ENCODE measurements at regions not wholly inside any gene's neighbourhood (a gene's known extent, or its start where the extent isn't known, plus 50 kb on each side); places are given as distances from the start of the nearest gene placed in this dataset.

DNA sequence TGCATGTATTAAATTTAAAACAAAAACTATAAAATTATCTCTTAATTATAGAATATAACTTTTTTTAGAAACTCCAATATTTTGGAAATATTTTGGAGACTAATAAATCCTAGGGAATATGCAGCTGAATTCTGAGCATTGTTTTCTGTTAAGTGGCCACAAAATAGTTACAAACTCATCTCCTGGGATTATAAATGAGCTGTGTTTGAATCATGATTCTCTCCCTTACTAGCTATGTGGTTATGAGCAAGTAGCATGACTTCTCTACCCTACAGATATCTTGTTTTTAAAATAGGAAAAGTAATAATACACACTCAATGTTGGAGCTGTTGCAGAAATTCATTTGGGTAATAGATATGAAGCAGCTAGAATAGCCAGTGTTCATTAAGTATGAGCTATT lies 137.9 kb upstream of the ITGA4 start:
- no peaks in the 10 kb centered on the region for H3K36me3 ChIP-seq
- no peak for DNase-seq
- H3K9me3 ChIP-seq: no peaks in the 10 kb centered on the region

DNA sequence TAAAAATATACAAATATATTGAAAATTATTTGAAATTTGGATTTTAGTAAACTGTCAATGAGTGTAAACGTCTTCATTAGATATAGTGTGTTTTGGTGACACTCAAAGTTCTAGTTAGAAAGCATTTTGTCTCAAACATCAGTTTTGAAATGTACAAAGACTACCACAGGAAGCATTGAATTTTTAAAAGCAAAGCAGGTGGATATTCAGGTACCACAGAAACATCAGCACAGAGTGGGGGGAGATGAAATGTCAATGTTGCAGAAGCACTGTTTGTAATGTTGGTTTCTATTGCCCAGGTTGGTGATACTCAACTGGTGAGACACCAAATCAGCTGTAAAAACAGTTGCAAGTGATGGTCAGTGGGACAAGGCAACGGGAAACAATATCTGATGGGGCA lies 136.5 kb upstream of the ITGA4 start:
- Histone ChIP-seq H3K27me3 (no peaks in the 10 kb centered on the region), H3K36me3 (no peaks in the 10 kb centered on the region), H3K4me3 (no peak overlapping the region), H3K9me3 (no peaks in the 10 kb centered on the region)
- DNase-seq: no peak

More for the DNA sequence above, 137.9 kb upstream of the ITGA4 start:
- no peak overlapping the region for H3K4me3 ChIP-seq
- H3K27me3 ChIP-seq: no peaks in the 10 kb centered on the region

DNA sequence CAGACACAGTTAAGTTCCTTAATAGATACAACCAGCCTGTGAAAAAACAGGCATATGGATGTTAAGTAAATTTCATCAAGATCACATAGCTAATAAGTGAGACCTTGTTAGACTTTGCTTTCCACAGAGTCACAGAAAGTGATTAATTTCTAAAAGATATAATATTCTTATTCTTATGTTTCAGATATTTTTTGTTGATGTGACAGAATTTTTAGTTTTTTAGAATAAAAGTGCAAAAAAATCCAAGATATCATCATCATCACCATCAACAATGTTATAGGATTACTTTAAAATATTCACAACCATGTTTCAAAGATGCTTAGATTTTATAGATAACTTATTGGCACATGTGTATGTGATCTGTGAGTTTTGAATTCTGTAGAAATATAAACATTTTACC lies 132.3 kb upstream of the ITGA4 start:
- H3K9me3 ChIP-seq: 0 out of 2 replicates have a peak, but pooled peaks cover 2% of the 10 kb centered on the region
- H3K4me3 ChIP-seq: no peak overlapping the region
- no peaks in the 10 kb centered on the region for H3K36me3 ChIP-seq
- no peaks in the 10 kb centered on the region for H3K27me3 ChIP-seq
- DNase-seq: no peak

DNA sequence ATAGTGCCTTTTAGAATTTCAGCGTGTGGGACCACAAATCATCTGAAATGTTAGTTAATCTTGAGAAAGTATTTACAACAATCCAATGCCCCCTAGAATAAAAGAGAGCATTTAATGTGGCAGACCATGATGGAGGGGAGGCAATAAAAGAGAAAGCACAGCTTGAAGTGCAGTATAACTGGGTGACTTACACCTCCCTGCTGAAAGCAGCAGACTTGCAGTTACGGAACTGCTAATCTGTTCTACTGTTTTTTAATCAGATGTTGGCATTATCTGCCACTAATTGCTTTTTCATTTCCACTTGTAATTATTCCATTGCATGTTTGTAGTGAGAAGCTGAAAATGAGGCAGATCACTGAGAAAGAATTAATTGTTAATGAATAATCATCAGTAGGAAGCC lies 130.5 kb upstream of the ITGA4 start:
- Histone ChIP-seq H3K36me3 (no peaks in the 10 kb centered on the region), H3K4me3 (no peak overlapping the region), H3K27me3 (no peaks in the 10 kb centered on the region), H3K9me3 (0 out of 2 replicates have a peak, but pooled peaks cover 2% of the 10 kb centered on the region)
- DNase-seq: no peak

DNA sequence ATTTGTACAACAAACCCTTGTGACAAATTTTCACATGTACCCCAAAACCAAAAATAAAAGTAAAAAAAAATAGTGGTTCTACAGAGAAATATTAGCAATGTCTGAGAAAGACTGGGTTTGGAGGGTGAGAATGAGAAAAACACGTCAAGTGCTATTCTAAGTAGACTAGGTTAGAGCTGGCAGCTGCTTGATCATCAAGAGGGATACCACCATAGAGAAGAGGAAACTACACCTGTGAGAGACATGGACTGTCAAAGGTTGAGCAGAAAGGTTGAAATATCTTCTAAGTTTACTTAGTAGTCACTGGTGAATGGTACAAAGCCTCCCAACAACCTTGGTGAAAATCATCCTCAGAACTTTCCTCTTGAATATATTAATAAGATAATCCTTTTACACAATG lies 126.9 kb upstream of the ITGA4 start:
- Histone ChIP-seq H3K9me3 (0 out of 2 replicates have a peak, but pooled peaks cover 2% of the 10 kb centered on the region), H3K27me3 (no peaks in the 10 kb centered on the region), H3K36me3 (no peaks in the 10 kb centered on the region), H3K4me3 (no peak overlapping the region)
- DNase-seq: no peak

DNA sequence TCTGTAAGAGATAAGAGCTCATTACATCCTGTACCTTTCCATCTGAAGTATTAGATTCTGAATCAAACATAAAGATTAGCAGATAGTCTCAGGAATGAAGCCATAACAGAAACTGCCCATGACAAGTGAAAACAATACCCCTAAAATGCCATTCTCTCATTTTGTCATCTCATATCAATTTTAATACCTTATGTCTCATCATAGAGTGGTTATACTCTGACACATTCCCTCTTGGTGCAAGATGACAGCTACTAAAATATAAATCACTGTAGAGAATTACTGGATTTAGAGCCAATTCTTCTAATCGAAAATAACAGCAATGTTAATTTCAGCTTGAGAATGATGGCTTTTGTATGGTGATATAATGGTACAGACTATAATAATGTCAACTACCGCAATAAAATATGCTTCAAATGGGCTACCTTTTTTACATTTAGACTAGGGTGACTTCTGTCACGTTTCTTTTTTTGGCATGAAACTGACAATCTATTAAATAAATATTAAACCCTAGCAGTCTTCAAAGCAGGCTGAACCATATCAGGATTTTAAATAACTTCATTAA lies 125.1 kb upstream of the ITGA4 start:
- Histone ChIP-seq H3K4me3 (no peak overlapping the region), H3K9me3 (0 out of 2 replicates have a peak, but pooled peaks cover 2% of the 10 kb centered on the region), H3K27me3 (no peaks in the 10 kb centered on the region), H3K36me3 (no peaks in the 10 kb centered on the region)
- no peak for DNase-seq

DNA sequence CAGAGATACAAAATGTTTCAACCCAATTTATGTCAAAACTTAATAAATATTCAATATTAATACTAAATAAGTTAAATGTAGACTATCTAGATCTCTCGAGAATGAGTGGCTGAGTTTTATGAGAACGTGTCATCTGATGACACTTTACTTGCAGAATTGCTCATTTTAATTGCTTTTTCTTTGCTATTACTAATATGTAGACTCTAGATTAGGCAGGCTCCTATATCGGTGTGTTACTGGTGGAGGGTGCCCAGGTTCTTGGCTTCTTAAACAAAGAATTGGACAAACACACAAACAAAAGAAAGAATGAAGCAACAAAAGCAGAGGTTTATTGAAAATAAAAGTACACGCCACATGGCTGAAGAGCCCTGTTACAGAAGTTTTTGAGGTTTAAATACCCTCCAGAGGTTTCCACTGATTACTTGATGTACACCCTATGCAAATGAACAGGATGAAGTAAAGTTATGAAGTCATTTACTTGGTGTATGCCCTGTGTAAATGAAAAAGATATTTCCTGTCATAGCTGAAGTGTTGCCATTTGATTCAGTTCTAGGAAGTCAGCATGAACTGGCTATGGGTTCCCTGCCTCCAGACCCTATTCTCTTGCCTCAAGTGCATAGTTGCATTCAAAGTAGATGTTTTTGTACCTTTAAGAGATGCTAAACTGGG lies 122.9 kb upstream of the ITGA4 start:
- H3K27me3 ChIP-seq: no peaks in the 10 kb centered on the region
- H3K36me3 ChIP-seq: no peaks in the 10 kb centered on the region
- H3K9me3 ChIP-seq: 0 out of 2 replicates have a peak, but pooled peaks cover 2% of the 10 kb centered on the region
- no peak overlapping the region for H3K4me3 ChIP-seq
- no peak for DNase-seq

DNA sequence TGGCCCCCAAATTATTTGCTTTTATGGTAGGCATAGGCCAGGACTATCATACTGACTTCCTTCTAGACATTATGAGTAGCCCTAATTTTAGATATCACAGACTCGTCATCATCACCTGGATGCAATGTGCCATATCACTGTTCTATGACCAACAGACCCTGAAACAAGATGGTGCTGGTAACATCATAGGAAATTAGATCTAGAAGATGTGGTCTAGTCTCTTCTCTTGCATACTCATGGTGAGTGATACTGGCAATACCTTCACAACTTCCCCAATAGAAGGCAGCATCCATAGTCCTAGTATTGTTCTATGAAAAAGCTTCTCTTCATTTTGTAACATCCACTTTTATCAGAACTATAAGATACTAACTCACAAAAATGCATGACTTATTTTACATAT lies 116.3 kb upstream of the ITGA4 start:
- DNase-seq: no peak
- no peak overlapping the region for H3K4me3 ChIP-seq

DNA sequence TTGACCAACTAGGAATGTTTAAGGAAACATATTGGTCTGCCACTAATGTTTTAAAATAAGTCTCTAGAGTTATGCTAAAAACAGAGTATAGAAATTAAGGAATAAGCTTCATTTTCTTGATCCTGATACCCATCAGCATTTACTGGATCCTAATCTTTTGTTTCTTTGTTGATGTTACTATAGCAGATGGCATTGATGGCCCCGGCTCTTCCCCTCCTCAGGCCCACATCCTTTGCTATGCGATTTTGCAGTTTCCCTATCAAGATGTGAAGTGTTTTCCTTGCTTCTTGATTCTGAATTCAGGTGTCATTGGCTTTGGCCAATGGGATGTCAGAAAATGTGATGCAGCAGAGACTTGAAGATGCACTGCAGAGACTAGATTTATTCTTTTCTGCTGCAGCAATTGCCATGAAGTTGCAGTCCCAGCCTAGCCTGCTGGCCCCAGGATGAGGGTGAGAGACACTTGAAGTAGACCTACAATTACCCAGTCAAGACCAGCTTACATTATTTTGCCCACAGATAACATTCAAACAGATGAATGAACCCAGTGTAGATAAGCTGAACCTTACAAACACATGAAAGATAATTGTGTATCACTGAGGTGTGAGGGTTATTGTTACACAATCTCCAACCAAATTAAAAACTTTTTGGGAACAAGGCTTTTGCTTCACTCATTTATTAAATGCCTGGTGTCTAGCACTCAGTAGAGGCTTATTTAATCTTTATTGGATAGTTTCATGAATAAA lies 115.2 kb upstream of the ITGA4 start:
- H3K27me3 ChIP-seq: no peaks in the 10 kb centered on the region
- H3K36me3 ChIP-seq: no peaks in the 10 kb centered on the region
- H3K4me3 ChIP-seq: no peak overlapping the region
- H3K9me3 ChIP-seq: no peaks in the 10 kb centered on the region
- DNase-seq: no peak

More for the DNA sequence above, 116.3 kb upstream of the ITGA4 start:
- Histone ChIP-seq H3K9me3 (no peaks in the 10 kb centered on the region), H3K36me3 (no peaks in the 10 kb centered on the region), H3K27me3 (no peaks in the 10 kb centered on the region)

DNA sequence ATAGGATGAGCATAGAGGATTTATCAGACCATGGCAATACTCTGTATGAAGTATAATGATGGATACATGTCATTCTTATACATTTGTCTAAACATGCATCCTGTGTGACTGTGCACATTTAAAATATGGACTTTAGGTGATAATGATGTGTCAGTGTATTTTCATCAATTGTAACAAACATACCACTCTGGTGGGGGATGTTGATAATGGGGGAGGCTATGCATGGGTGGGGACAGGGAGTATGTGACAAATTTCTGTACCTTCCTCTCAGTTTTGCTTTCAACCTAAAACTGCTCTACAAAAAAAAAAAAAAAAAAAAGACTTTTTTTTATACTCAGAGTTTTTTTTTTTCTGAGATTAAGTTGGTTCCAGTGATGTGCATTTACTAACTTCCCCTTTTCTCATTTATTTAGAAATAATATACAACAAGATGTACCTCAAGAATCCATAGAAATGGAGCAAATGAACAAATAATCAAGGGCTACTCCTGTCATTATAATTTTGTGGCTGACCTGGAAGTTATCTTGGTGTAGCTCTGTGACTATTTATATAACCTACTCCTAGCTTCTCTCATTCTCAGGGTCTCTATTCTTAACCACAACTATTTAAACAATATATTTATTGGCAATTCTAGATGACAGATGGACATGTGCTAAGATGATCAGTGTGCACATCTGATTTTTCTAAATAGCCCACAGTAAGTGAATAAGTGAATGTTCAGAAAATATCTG lies 108.9 kb upstream of the ITGA4 start:
- no peaks in the 10 kb centered on the region for H3K27me3 ChIP-seq
- no peaks in the 10 kb centered on the region for H3K9me3 ChIP-seq
- no peaks in the 10 kb centered on the region for H3K36me3 ChIP-seq
- H3K4me3 ChIP-seq: no peak overlapping the region
- no peak for DNase-seq

DNA sequence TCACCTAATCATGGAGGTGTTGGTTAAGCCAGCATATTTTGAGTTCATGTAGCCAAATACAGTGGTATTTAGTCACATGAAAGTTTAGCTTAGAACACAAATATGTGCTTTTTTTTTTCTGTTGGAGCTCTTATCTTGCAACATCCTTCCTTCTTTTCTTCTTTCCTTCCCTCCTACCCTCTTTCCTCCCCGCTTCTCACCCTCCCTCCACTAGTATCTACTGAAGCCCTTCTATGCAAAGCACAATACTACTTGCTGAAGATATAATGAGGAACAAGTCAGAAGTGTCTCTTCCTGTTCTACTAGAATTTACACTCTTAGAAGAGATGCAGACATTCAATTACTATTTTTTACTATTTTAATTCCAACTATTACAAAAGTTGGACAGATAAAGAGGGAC lies 105.0 kb upstream of the ITGA4 start:
- Histone ChIP-seq H3K4me3 (no peak overlapping the region), H3K36me3 (no peaks in the 10 kb centered on the region), H3K9me3 (no peaks in the 10 kb centered on the region), H3K27me3 (no peaks in the 10 kb centered on the region)
- no peak for DNase-seq

DNA sequence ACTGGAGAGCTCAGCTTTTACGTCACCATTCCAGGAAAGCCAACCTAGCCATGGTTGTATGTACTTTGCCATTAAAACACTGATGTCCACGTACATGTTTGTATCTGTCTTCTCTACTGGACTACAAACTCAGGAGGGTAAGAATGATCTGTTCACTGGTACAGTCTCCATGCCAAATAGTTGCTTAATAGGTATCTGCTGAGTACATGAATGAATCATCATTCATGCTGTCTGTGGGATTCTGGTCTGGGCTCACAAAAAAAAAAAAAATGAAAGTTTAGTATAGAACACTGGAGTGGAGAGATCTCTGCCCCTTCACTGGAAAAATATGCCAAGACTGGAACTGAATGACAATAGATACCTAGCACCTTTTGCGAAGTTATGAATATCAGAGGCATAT lies 102.6 kb upstream of the ITGA4 start:
- no peaks in the 10 kb centered on the region for H3K9me3 ChIP-seq
- no peaks in the 10 kb centered on the region for H3K36me3 ChIP-seq
- no peak for DNase-seq
- no peaks in the 10 kb centered on the region for H3K27me3 ChIP-seq
- H3K4me3 ChIP-seq: no peak overlapping the region

DNA sequence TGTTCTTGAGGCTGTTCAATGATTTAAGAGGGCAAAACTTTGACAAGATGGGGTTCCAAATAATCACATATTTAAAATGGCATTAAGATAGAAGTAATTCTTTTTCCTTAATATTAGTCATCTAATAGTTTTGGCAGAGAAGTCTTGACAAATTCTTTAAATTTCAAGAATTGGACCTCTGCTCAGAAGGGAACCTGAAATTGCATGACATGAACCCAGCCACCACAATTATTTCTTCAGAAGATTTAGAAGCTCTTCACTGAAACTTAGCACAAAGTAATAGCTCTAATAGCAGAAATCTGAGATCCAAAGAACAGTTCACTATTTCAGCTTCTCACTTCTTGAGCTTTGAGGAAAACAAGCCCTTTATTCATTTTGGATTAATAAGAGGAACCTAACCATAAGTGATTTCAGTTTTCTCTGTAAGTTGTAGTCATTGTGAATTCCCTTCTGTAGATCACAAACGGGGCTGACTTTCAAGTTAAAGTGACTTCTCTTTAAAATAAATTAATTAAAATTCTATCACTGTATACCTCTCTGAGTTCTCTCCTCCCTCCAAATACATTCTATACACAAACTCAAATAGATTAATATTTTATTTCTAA lies 100.6 kb upstream of the ITGA4 start:
- Histone ChIP-seq H3K27me3 (no peaks in the 10 kb centered on the region), H3K9me3 (no peaks in the 10 kb centered on the region), H3K36me3 (no peaks in the 10 kb centered on the region), H3K4me3 (no peak overlapping the region)
- DNase-seq: no peak

DNA sequence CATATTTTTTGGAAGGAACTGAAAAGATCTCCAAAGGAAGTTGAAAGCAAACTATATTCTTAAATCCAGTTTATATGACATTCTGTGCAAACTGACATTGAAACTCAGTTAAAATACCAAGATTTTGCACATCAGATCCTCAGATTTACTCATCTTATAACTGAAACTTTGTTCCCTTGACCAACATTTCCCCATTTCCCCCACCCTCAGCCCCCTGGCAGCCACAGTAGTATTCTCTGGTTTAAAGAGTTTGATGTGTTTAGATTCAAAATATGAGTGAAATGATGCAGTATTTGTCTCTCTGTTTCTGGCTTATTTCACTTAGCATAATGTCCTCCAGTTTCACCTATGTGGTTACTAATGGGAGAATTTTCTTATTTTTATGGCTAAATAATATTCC lies 99.2 kb upstream of the ITGA4 start:
- Histone ChIP-seq H3K4me3 (no peak overlapping the region), H3K36me3 (no peaks in the 10 kb centered on the region), H3K9me3 (no peaks in the 10 kb centered on the region), H3K27me3 (no peaks in the 10 kb centered on the region)
- no peak for DNase-seq

DNA sequence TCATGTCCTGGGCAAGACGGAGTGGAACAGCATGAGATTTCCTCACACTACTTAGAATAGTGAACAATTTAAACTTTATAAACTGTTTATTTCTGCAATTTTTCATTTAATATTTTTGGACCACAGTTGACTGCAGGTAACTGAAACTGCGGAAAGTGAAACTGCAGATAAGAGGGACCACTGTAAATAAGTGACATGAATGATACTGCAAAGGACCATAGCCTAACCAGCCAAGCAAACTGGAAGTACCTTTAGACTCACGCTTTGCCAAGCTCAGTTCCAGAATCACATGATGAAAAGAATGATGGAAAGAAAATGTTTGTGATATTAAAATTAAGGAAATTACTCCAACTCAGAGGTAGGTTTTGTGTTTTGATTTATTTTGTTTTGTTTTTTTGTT lies 94.6 kb upstream of the ITGA4 start:
- Histone ChIP-seq H3K27me3 (no peaks in the 10 kb centered on the region), H3K36me3 (no peaks in the 10 kb centered on the region), H3K4me3 (no peak overlapping the region), H3K9me3 (no peaks in the 10 kb centered on the region)
- DNase-seq: no peak

DNA sequence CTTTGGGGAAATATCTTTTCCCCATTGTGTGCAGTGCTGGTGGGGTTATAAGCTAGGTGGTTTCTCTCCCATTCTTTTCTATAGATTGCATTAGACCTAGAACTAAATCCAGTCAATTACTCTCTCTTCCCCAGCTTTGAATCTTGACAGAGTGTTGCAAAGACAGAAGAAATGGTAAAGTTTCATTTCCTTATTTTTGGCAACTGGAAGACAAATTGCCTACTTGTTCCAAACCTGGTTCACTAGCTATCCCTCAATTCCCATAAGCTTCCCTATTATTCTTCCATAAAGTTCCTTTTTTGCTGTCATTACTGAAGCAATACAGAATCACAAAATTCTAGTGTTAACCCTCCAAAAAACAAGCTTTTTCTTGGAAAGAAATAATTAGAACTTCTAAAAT lies 94.0 kb upstream of the ITGA4 start:
- Histone ChIP-seq H3K4me3 (no peak overlapping the region), H3K36me3 (no peaks in the 10 kb centered on the region), H3K9me3 (no peaks in the 10 kb centered on the region), H3K27me3 (no peaks in the 10 kb centered on the region)
- DNase-seq: no peak
